Activated B cell treated with CpG ODN at 0.5 μM for 24 hours (primary cell): ENCODE measurements at regions not wholly inside any gene's neighbourhood (a gene's known extent, or its start where the extent isn't known, plus 50 kb on each side); places are given as distances from the start of the nearest gene placed in this dataset.

ENCODE experiments used
- ATAC-seq: fragments of 200-7000 bp; cut with Tn5 transposase; one replicate; pipeline ENCODE4 v1.10.0; 2021; ENCODE audit warnings: low read depth, mild to moderate bottlenecking, moderate library complexity
- CTCF ChIA-PET: fragments of 350-600 bp; sonication (Branson Sonifier 250); formaldehyde crosslinking; loops from one replicate; lab custom pipeline; 2021; ENCODE audit warnings: antibody characterized with exemption; lab: Charles Lee
- POLR2A ChIA-PET: fragments of 350-600 bp; sonication (Branson Sonifier 250); formaldehyde crosslinking; loops from one replicate; lab custom pipeline; 2021; ENCODE audit warnings: antibody characterized with exemption; lab: Charles Lee
- DNase-seq: peaks from one replicate; pipeline ENCODE4 v3.0.0; 2022
- H3K27ac Mint-ChIP-seq: one replicate; pipeline ENCODE4 v1.8.0; 2020; ENCODE audit warnings: mixed read lengths
- H3K27me3 Mint-ChIP-seq: one replicate; pipeline ENCODE4 v1.8.0; 2021; ENCODE audit warnings: mixed read lengths
- H3K36me3 Mint-ChIP-seq: one replicate; pipeline ENCODE4 v1.8.0; 2021; ENCODE audit warnings: low read depth, mixed read lengths
- H3K4me1 Mint-ChIP-seq: one replicate; pipeline ENCODE4 v1.8.0; 2021; ENCODE audit warnings: mixed read lengths
- H3K4me3 Mint-ChIP-seq: one replicate; pipeline ENCODE4 v1.8.0; 2020; ENCODE audit warnings: mild to moderate bottlenecking, mixed read lengths
- H3K9me3 Mint-ChIP-seq: one replicate; pipeline ENCODE4 v1.8.0; 2020; ENCODE audit warnings: mixed read lengths
- CTCF ChIP-seq: fragments of 200-600 bp; IDR thresholded peaks from one replicate; pipeline ENCODE4 v1.8.0; 2022; ENCODE audit warnings: antibody characterized with exemption, mild to moderate bottlenecking
- intact Hi-C: fragments of 100-400 bp; cut with micrococcal nuclease; formaldehyde crosslinking; loops from one replicate; pipeline ENCODE4 v1.15.1; 2024

- DNase-seq (no peak), ATAC-seq (no peak)
- intact Hi-C loops = no loop called here
- ChIA-PET POLR2A (no interaction called here), CTCF (no interaction called here)
- H3K9me3 Mint-ChIP-seq = peaks cover 9% of the 10 kb centered on the region
- no peaks in the 10 kb centered on the region for H3K27me3 Mint-ChIP-seq
- no peaks in the 10 kb centered on the region for H3K4me1 Mint-ChIP-seq
- no peak for TF ChIP-seq CTCF
- no peak overlapping the region for H3K27ac Mint-ChIP-seq
- H3K36me3 Mint-ChIP-seq = no peaks in the 10 kb centered on the region
- H3K4me3 Mint-ChIP-seq = no peak overlapping the region
These were observed 666.9 kb downstream of the NXPH1 start for GRCh38 chr7:9100289-9100688.

GRCh38 chr7:9102846-9103245, 669.4 kb downstream of the NXPH1 start:
- intact Hi-C loops = no loop called here
- peaks cover 3% of the 10 kb centered on the region for H3K9me3 Mint-ChIP-seq
- ATAC-seq (no peak), DNase-seq (no peak)
- no peaks in the 10 kb centered on the region for H3K27me3 Mint-ChIP-seq
- no peaks in the 10 kb centered on the region for H3K4me1 Mint-ChIP-seq
- POLR2A ChIA-PET = no interaction called here
- no peak overlapping the region for H3K27ac Mint-ChIP-seq
- no peak overlapping the region for H3K4me3 Mint-ChIP-seq
- TF ChIP-seq CTCF = no peak
- no peaks in the 10 kb centered on the region for H3K36me3 Mint-ChIP-seq
- CTCF ChIA-PET = no interaction called here

- H3K4me1 Mint-ChIP-seq = no peaks in the 10 kb centered on the region
- no peak overlapping the region for H3K4me3 Mint-ChIP-seq
- no peak for TF ChIP-seq CTCF
- ATAC-seq = no peak
- no peaks in the 10 kb centered on the region for H3K27me3 Mint-ChIP-seq
- peaks cover 18% of the 10 kb centered on the region for H3K9me3 Mint-ChIP-seq
- no peak for DNase-seq
- ChIA-PET CTCF (no interaction called here), POLR2A (no interaction called here)
- intact Hi-C loops = no loop called here
- no peak overlapping the region for H3K27ac Mint-ChIP-seq
- no peaks in the 10 kb centered on the region for H3K36me3 Mint-ChIP-seq
These were observed 673.3 kb downstream of the NXPH1 start for GRCh38 chr7:9106747-9107146.

GRCh38 chr7:9120331-9120730, 686.9 kb downstream of the NXPH1 start:
- POLR2A ChIA-PET = no interaction called here
- no peaks in the 10 kb centered on the region for H3K27me3 Mint-ChIP-seq
- ATAC-seq (no peak), DNase-seq (no peak)
- no peak for TF ChIP-seq CTCF
- no peaks in the 10 kb centered on the region for H3K36me3 Mint-ChIP-seq
- intact Hi-C loops = no loop called here
- H3K9me3 Mint-ChIP-seq = peaks cover 6% of the 10 kb centered on the region
- CTCF ChIA-PET = no interaction called here
- no peaks in the 10 kb centered on the region for H3K4me1 Mint-ChIP-seq
- H3K27ac Mint-ChIP-seq = no peak overlapping the region
- no peak overlapping the region for H3K4me3 Mint-ChIP-seq

- ATAC-seq (no peak), DNase-seq (no peak)
- CTCF ChIA-PET = no interaction called here
- POLR2A ChIA-PET = no interaction called here
- Mint-ChIP-seq H3K27me3 (no peaks in the 10 kb centered on the region), H3K9me3 (peaks cover 8% of the 10 kb centered on the region), H3K36me3 (no peaks in the 10 kb centered on the region), H3K27ac (no peak overlapping the region), H3K4me3 (no peak overlapping the region), H3K4me1 (no peaks in the 10 kb centered on the region)
- intact Hi-C loops = no loop called here
- TF ChIP-seq CTCF = no peak
These were observed 690.9 kb downstream of the NXPH1 start for GRCh38 chr7:9124320-9124719.
